Right renal pelvis (tissue), 4 donors: ENCODE measurements at regions not wholly inside any gene's neighbourhood (a gene's known extent, or its start where the extent isn't known, plus 50 kb on each side); places are given as distances from the start of the nearest gene placed in this dataset.

ENCODE experiments used
- DNase-seq, 4 donors: peaks; one replicate each; pipeline ENCODE4 v3.0.0-alpha.2; 2013; ENCODE audit warnings: low read depth in 4 of 4, low spot score in 3 of 4, missing footprints in 1 of 4

GRCh38 chr10:6339891-6340290, 137.2 kb downstream of the PFKFB3 start:
- no peak for DNase-seq

GRCh38 chr10:6342096-6342685, 139.5 kb downstream of the PFKFB3 start:
- no peak for DNase-seq

- no peak for DNase-seq
Observed at GRCh38 chr10:6343305-6344010, 140.7 kb downstream of the PFKFB3 start.

GRCh38 chr10:6345404-6345803, 142.7 kb downstream of the PFKFB3 start:
- DNase-seq = no peak

GRCh38 chr10:6346631-6347030, 143.9 kb downstream of the PFKFB3 start:
- DNase-seq = no peak

- DNase-seq = no peak
Observed at GRCh38 chr10:6347391-6347951, 144.7 kb downstream of the PFKFB3 start.

GRCh38 chr10:6348096-6348874, 145.6 kb downstream of the PFKFB3 start:
- no peak for DNase-seq

- DNase-seq = no peak
Observed at GRCh38 chr10:6349846-6350535, 147.3 kb downstream of the PFKFB3 start.

- DNase-seq = no peak
Observed at GRCh38 chr10:6350609-6351008, 147.9 kb downstream of the PFKFB3 start.

GRCh38 chr10:6351495-6351894, 148.8 kb downstream of the PFKFB3 start:
- no peak for DNase-seq

- no peak for DNase-seq
Observed at GRCh38 chr10:6353526-6353925, 150.8 kb downstream of the PFKFB3 start.

- no peak for DNase-seq
Observed at GRCh38 chr10:6354168-6354772, 151.5 kb downstream of the PFKFB3 start.

GRCh38 chr10:6356280-6356793, 153.6 kb downstream of the PFKFB3 start:
- no peak for DNase-seq

- DNase-seq = no peak
Observed at GRCh38 chr10:6361869-6362268, 159.1 kb downstream of the PFKFB3 start.

- DNase-seq = no peak
Observed at GRCh38 chr10:6362879-6363278, 160.1 kb downstream of the PFKFB3 start.

GRCh38 chr10:6363511-6363910, 160.8 kb downstream of the PFKFB3 start:
- DNase-seq = peak in 1 of 4 donors; percentile 35

- DNase-seq = no peak
Observed at GRCh38 chr10:6364283-6364682, 161.6 kb downstream of the PFKFB3 start.

GRCh38 chr10:6364893-6365292, 162.2 kb downstream of the PFKFB3 start:
- no peak for DNase-seq

- DNase-seq = no peak
Observed at GRCh38 chr10:6365384-6365783, 162.7 kb downstream of the PFKFB3 start.
